ENCODE measurements at regions not wholly inside any gene's neighbourhood (a gene's known extent, or its start where the extent isn't known, plus 50 kb on each side); places are given as distances from the start of the nearest gene placed in this dataset.
"Not testable (repeated sequence)": the region's sequence is repeated elsewhere in the genome, so short reads cannot be mapped to it uniquely, and the experiment has no call there.

DNA sequence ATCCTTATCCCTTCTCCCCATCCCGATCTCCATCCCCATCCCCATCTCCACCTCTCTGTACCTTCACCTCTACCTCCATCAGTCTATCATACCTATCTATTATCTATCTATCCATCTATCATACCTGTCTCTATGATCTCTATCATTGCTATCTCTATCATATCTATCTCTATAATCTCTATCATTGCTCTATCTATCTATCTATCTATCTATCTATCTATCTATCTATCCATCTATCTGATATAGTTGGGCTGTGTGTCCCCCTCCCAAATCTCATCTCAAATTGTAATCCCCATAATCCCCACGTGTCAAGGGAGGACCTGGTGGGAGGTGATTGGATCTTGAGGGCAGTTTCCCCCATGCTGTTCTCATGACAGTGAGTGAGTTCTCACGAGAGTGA is 97.9 kb upstream of the PAXBP1 start:
- no peaks in the 10 kb centered on the region for H3K4me1 ChIP-seq (ENCODE audit: low read length)

DNA sequence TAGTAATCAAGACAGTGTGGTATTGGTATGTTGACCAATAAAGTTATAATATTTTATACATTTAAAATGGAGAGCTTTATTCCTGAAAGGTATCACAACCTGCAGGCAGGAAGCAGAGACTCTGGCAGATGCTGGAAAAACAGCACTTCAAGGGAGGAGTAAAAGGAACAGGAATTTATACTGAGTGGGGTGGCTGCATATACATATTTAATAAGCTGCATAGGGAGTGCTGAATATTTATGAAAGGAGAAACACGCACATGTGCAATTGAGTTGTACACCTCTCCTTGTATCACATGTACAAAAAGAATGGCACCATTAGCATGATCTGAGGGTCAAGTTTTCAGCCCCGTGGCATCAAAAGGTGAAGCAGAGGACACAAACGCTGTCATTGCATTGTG is 104.9 kb upstream of the PAXBP1 start:
- no peak overlapping the region for H3K9ac ChIP-seq (ENCODE audit: low read length)
- H3F3A ChIP-seq (ENCODE audit: insufficient read depth, low read length): no peaks in the 10 kb centered on the region
- TF ChIP-seq EZH2 (optimal IDR thresholded peaks at IDR 0.05; ENCODE audit: low read depth, low read length) (no peak), EZH2phosphoT487 (IDR thresholded peaks at IDR 0.05; ENCODE audit: low read length) (no peak)
- TF ChIP-seq, protein P1, sequence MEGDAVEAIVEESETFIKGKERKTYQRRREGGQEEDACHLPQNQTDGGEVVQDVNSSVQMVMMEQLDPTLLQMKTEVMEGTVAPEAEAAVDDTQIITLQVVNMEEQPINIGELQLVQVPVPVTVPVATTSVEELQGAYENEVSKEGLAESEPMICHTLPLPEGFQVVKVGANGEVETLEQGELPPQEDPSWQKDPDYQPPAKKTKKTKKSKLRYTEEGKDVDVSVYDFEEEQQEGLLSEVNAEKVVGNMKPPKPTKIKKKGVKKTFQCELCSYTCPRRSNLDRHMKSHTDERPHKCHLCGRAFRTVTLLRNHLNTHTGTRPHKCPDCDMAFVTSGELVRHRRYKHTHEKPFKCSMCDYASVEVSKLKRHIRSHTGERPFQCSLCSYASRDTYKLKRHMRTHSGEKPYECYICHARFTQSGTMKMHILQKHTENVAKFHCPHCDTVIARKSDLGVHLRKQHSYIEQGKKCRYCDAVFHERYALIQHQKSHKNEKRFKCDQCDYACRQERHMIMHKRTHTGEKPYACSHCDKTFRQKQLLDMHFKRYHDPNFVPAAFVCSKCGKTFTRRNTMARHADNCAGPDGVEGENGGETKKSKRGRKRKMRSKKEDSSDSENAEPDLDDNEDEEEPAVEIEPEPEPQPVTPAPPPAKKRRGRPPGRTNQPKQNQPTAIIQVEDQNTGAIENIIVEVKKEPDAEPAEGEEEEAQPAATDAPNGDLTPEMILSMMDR (IDR thresholded peaks at IDR 0.05; ENCODE audit: low read length): no peak
- H3K36me3 ChIP-seq (replicated peaks; ENCODE audit: insufficient read depth, low read length): no peaks in the 10 kb centered on the region
- no peaks in the 10 kb centered on the region for H3K9me3 ChIP-seq (replicated peaks; ENCODE audit: insufficient read depth, low read length)
- no peak overlapping the region for H3K4me3 ChIP-seq (ENCODE audit: low read length)
- no peaks in the 10 kb centered on the region for H4K20me1 ChIP-seq (ENCODE audit: insufficient read depth, low read length)
- H3K79me2 ChIP-seq (ENCODE audit: low read length): no peaks in the 10 kb centered on the region
- H3K9me2 ChIP-seq (replicated peaks; ENCODE audit: insufficient read depth, low read length): no peaks in the 10 kb centered on the region
- no peak for DNase-seq
- no peak overlapping the region for H3K4me2 ChIP-seq (ENCODE audit: low read depth, low read length)
- no peak overlapping the region for H3K27ac ChIP-seq (ENCODE audit: low read length)
- H2AFZ ChIP-seq (ENCODE audit: low read length): no peak overlapping the region
- no peaks in the 10 kb centered on the region for H3K4me1 ChIP-seq (ENCODE audit: low read length)
- H3K27me3 ChIP-seq (replicated peaks; ENCODE audit: insufficient read depth, low read length): no peaks in the 10 kb centered on the region

More for the DNA sequence above, 97.9 kb upstream of the PAXBP1 start:
- H3K9me2 ChIP-seq (replicated peaks; ENCODE audit: insufficient read depth, low read length): no peaks in the 10 kb centered on the region
- H3F3A ChIP-seq (ENCODE audit: insufficient read depth, low read length): no peaks in the 10 kb centered on the region
- H3K79me2 ChIP-seq (ENCODE audit: low read length): no peaks in the 10 kb centered on the region
- H3K27me3 ChIP-seq (replicated peaks; ENCODE audit: insufficient read depth, low read length): no peaks in the 10 kb centered on the region
- TF ChIP-seq EZH2phosphoT487 (IDR thresholded peaks at IDR 0.05; ENCODE audit: low read length) (no peak), EZH2 (optimal IDR thresholded peaks at IDR 0.05; ENCODE audit: low read depth, low read length) (no peak)
- TF ChIP-seq, protein P1 (IDR thresholded peaks at IDR 0.05; ENCODE audit: low read length): no peak
- H3K9me3 ChIP-seq (replicated peaks; ENCODE audit: insufficient read depth, low read length): no peaks in the 10 kb centered on the region
- DNase-seq: no peak
- no peak overlapping the region for H2AFZ ChIP-seq (ENCODE audit: low read length)
- no peak overlapping the region for H3K4me3 ChIP-seq (ENCODE audit: low read length)
- no peak overlapping the region for H3K9ac ChIP-seq (ENCODE audit: low read length)
- H3K27ac ChIP-seq (ENCODE audit: low read length): no peak overlapping the region
- no peaks in the 10 kb centered on the region for H4K20me1 ChIP-seq (ENCODE audit: insufficient read depth, low read length)
- no peak overlapping the region for H3K4me2 ChIP-seq (ENCODE audit: low read depth, low read length)
- H3K36me3 ChIP-seq (replicated peaks; ENCODE audit: insufficient read depth, low read length): no peaks in the 10 kb centered on the region

DNA sequence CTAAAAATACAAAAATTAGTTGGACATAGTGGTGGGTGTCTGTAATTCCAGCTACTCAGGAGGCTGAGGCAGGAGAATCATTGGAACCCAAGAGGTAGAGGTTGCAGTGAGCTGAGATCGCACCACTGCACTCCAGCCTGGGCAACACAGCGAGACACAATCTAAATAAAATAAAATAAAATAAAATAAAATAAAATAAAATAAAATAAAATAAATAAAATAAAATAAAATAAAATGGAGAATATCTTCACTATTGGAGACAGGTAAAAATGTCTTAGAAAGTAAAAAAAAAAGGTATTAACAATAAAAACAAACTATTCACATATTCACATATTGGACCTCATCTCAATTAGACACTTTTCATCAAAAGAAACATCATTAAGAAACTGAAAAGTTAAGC is 106.3 kb upstream of the PAXBP1 start:
- not testable (repeated sequence) for H3K79me2 ChIP-seq (ENCODE audit: low read length); H3K9me2 ChIP-seq (replicated peaks; ENCODE audit: insufficient read depth, low read length); H3K9me3 ChIP-seq (replicated peaks; ENCODE audit: insufficient read depth, low read length); H3K36me3 ChIP-seq (replicated peaks; ENCODE audit: insufficient read depth, low read length); H2AFZ ChIP-seq (ENCODE audit: low read length); H3F3A ChIP-seq (ENCODE audit: insufficient read depth, low read length); H3K27me3 ChIP-seq (replicated peaks; ENCODE audit: insufficient read depth, low read length); H3K4me1 ChIP-seq (ENCODE audit: low read length); H3K4me3 ChIP-seq (ENCODE audit: low read length); H3K27ac ChIP-seq (ENCODE audit: low read length); H3K9ac ChIP-seq (ENCODE audit: low read length); H4K20me1 ChIP-seq (ENCODE audit: insufficient read depth, low read length); H3K4me2 ChIP-seq (ENCODE audit: low read depth, low read length); DNase-seq

DNA sequence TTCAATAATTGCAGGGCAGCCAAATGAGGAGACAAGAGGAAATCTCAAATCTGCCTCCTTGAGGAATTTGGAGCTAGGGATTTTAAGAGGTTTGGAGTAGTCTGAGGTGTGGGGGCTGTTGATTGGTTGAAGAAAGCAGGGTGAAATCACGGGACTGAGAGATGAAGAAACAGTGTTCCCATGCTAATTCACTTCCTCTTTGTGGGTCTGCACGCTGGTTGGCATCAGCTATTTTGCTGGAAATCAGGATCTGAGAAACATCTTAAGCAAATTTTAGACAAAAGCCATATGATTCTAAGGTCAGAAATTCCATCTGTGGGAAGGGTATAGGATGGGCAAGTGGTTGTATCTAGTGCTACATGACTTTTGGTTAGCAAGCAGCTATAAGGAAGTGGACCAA is 107.1 kb upstream of the PAXBP1 start:
- Histone ChIP-seq H3K36me3 (replicated peaks; ENCODE audit: insufficient read depth, low read length) (no peaks in the 10 kb centered on the region), H4K20me1 (ENCODE audit: insufficient read depth, low read length) (no peaks in the 10 kb centered on the region), H3K79me2 (ENCODE audit: low read length) (no peaks in the 10 kb centered on the region), H3K27me3 (replicated peaks; ENCODE audit: insufficient read depth, low read length) (no peaks in the 10 kb centered on the region), H3K9ac (ENCODE audit: low read length) (no peak overlapping the region), H3F3A (ENCODE audit: insufficient read depth, low read length) (no peaks in the 10 kb centered on the region), H3K4me1 (ENCODE audit: low read length) (no peaks in the 10 kb centered on the region), H3K4me3 (ENCODE audit: low read length) (no peak overlapping the region), H3K27ac (ENCODE audit: low read length) (no peak overlapping the region), H3K4me2 (ENCODE audit: low read depth, low read length) (no peak overlapping the region), H3K9me2 (replicated peaks; ENCODE audit: insufficient read depth, low read length) (no peaks in the 10 kb centered on the region), H3K9me3 (replicated peaks; ENCODE audit: insufficient read depth, low read length) (no peaks in the 10 kb centered on the region), H2AFZ (ENCODE audit: low read length) (no peak overlapping the region)
- DNase-seq: no peak
- TF ChIP-seq EZH2phosphoT487 (IDR thresholded peaks at IDR 0.05; ENCODE audit: low read length): no peak
- TF ChIP-seq, protein P1 (IDR thresholded peaks at IDR 0.05; ENCODE audit: low read length): no peak
- no peak for TF ChIP-seq EZH2 (optimal IDR thresholded peaks at IDR 0.05; ENCODE audit: low read depth, low read length)
